Endothelial cell (in vitro differentiated cells): ENCODE measurements at regions not wholly inside any gene's neighbourhood (a gene's known extent, or its start where the extent isn't known, plus 50 kb on each side); places are given as distances from the start of the nearest gene placed in this dataset.

Experiments
- DNase-seq: peaks from one replicate; pipeline ENCODE4 v3.0.0; 2021; ENCODE audit warnings: low spot score
- H3K27ac Mint-ChIP-seq: one replicate; pipeline ENCODE4 v1.8.0; 2021; ENCODE audit warnings: mixed read lengths, inconsistent platforms; ENCODE audit not compliant: unreplicated experiment
- H3K27me3 Mint-ChIP-seq: one replicate; pipeline ENCODE4 v1.8.0; 2021; ENCODE audit warnings: mild to moderate bottlenecking, moderate library complexity, mixed read lengths, inconsistent platforms; ENCODE audit not compliant: unreplicated experiment
- H3K36me3 Mint-ChIP-seq: one replicate; pipeline ENCODE4 v1.8.0; 2021; ENCODE audit warnings: mild to moderate bottlenecking, low read depth, mixed read lengths, inconsistent platforms; ENCODE audit not compliant: unreplicated experiment
- H3K4me1 Mint-ChIP-seq: one replicate; pipeline ENCODE4 v1.8.0; 2021; ENCODE audit warnings: mild to moderate bottlenecking, mixed read lengths, inconsistent platforms; ENCODE audit not compliant: unreplicated experiment
- H3K4me3 Mint-ChIP-seq: one replicate; pipeline ENCODE4 v1.8.0; 2021; ENCODE audit warnings: mild to moderate bottlenecking, mixed read lengths, inconsistent platforms; ENCODE audit not compliant: unreplicated experiment
- H3K9me3 Mint-ChIP-seq: one replicate; pipeline ENCODE4 v1.8.0; 2021; ENCODE audit warnings: mixed read lengths, inconsistent platforms; ENCODE audit not compliant: unreplicated experiment
- CTCF ChIP-seq: fragments of 200-600 bp; sonication (generic); IDR thresholded peaks from one replicate; pipeline ENCODE4 v1.5.0; 2021; ENCODE audit warnings: antibody characterized with exemption; ENCODE audit not compliant: unreplicated experiment

- DNase-seq = no peak
- Mint-ChIP-seq H3K27me3 (no peaks in the 10 kb centered on the region), H3K4me1 (peaks cover 2% of the 10 kb centered on the region), H3K36me3 (no peaks in the 10 kb centered on the region), H3K27ac (no peak overlapping the region), H3K4me3 (no peak overlapping the region), H3K9me3 (no peaks in the 10 kb centered on the region)
- no peak for TF ChIP-seq CTCF
Observed at GRCh38 chr9:100699668-100700067, 121.8 kb downstream of the CAVIN4 start.

- H3K36me3 Mint-ChIP-seq = no peaks in the 10 kb centered on the region
- peak; percentile 39 for DNase-seq
- H3K4me3 Mint-ChIP-seq = no peak overlapping the region
- H3K27me3 Mint-ChIP-seq = no peaks in the 10 kb centered on the region
- peak; percentile 74 for TF ChIP-seq CTCF
- H3K4me1 Mint-ChIP-seq = peaks cover 2% of the 10 kb centered on the region
- no peak overlapping the region for H3K27ac Mint-ChIP-seq
- H3K9me3 Mint-ChIP-seq = no peaks in the 10 kb centered on the region
Observed at GRCh38 chr9:100700689-100701318, 122.9 kb downstream of the CAVIN4 start.

- Mint-ChIP-seq H3K27ac (no peak overlapping the region), H3K4me3 (no peak overlapping the region), H3K27me3 (no peaks in the 10 kb centered on the region), H3K9me3 (peaks cover 7% of the 10 kb centered on the region), H3K36me3 (peaks cover 7% of the 10 kb centered on the region), H3K4me1 (no peaks in the 10 kb centered on the region)
- peak; percentile 86 for TF ChIP-seq CTCF
- DNase-seq = peak; percentile 85
Observed at GRCh38 chr9:100714372-100715099, 136.7 kb downstream of the CAVIN4 start.

- Mint-ChIP-seq H3K4me1 (no peaks in the 10 kb centered on the region), H3K27me3 (no peaks in the 10 kb centered on the region), H3K4me3 (no peak overlapping the region), H3K36me3 (peaks cover 7% of the 10 kb centered on the region), H3K9me3 (peaks cover 7% of the 10 kb centered on the region), H3K27ac (no peak overlapping the region)
- TF ChIP-seq CTCF = no peak
- no peak for DNase-seq
Observed at GRCh38 chr9:100715100-100715380, 137.2 kb downstream of the CAVIN4 start.

- Mint-ChIP-seq H3K27me3 (no peaks in the 10 kb centered on the region), H3K4me1 (no peaks in the 10 kb centered on the region), H3K36me3 (no peaks in the 10 kb centered on the region), H3K4me3 (no peak overlapping the region), H3K9me3 (no peaks in the 10 kb centered on the region), H3K27ac (no peak overlapping the region)
- TF ChIP-seq CTCF = no peak
- DNase-seq = no peak
Observed at GRCh38 chr9:100718717-100719116, 140.8 kb downstream of the CAVIN4 start.
